H1 (cell line): ENCODE measurements at regions not wholly inside any gene's neighbourhood (a gene's known extent, or its start where the extent isn't known, plus 50 kb on each side); places are given as distances from the start of the nearest gene placed in this dataset.

ENCODE experiments used
- CTCF ChIA-PET: fragments of 300-600 bp; sonication (Branson Sonifier 250); formaldehyde crosslinking; loops from one replicate; lab custom pipeline; 2021; ENCODE audit not compliant: partially characterized antibody; lab: Charles Lee
- POLR2A ChIA-PET: fragments of 300-600 bp; sonication (Branson Sonifier 250); formaldehyde crosslinking; loops from one replicate; lab custom pipeline; 2021; ENCODE audit warnings: inconsistent platforms; ENCODE audit not compliant: partially characterized antibody; lab: Charles Lee
- DNase-seq, 2 experiments: peaks; one replicate each; pipeline versions ENCODE4 v3.0.0 to v3.0.0-alpha.2; 2010 to 2022; ENCODE audit warnings: low spot score in 2 of 2, low read depth in 1 of 2, mixed read lengths in 1 of 2
- FAIRE-seq: peaks from 2 replicates; lab custom pipeline; 2011; peaks lifted over from hg19 to GRCh38; lab: Jason Lieb, UNC
- H2AFZ ChIP-seq: 2 replicates; pipeline ENCODE4 v1.8.1; 2012; ENCODE audit warnings: low read length, inconsistent platforms
- H2AK5ac ChIP-seq: 2 replicates; pipeline ENCODE4 v1.6.1; 2013; ENCODE audit warnings: low read depth, low read length
- H2BK120ac ChIP-seq: replicated peaks from 2 replicates; pipeline ENCODE3; 2013; ENCODE audit warnings: low read depth, low read length, inconsistent platforms
- H2BK12ac ChIP-seq: 2 replicates; pipeline ENCODE4 v1.6.1; 2013; ENCODE audit warnings: low read depth, low read length
- H2BK15ac ChIP-seq: 2 replicates; pipeline ENCODE4 v1.6.1; 2013; ENCODE audit warnings: low read length
- H2BK20ac ChIP-seq: 2 replicates; pipeline ENCODE4 v1.6.1; 2013; ENCODE audit warnings: low read length
- H2BK5ac ChIP-seq: 2 replicates; pipeline ENCODE4 v1.6.1; 2013; ENCODE audit warnings: low read depth, low read length
- H3K14ac ChIP-seq: 2 replicates; pipeline ENCODE4 v1.6.1; 2013; ENCODE audit warnings: inconsistent platforms; ENCODE audit not compliant: insufficient read length
- H3K18ac ChIP-seq: 2 replicates; pipeline ENCODE4 v1.6.1; 2013; ENCODE audit warnings: low read length; ENCODE audit errors: extremely low read depth
- H3K23ac ChIP-seq: 2 replicates; pipeline ENCODE4 v1.6.1; 2013; ENCODE audit warnings: inconsistent platforms; ENCODE audit not compliant: insufficient read length
- H3K23me2 ChIP-seq: 2 replicates; pipeline ENCODE4 v1.6.1; 2013; ENCODE audit warnings: low read depth, low read length
- H3K27ac ChIP-seq: 2 replicates; pipeline ENCODE4 v1.6.1; 2011; ENCODE audit warnings: low read depth, low read length, inconsistent platforms
- H3K27me3 ChIP-seq, 4 experiments: replicated peaks in 1 of 4; 1 replicate in 1 of 4; 2 replicates in 3 of 4; pipeline versions ENCODE4 v1.6.1 to v1.8.1; 2011 to 2013; ENCODE audit warnings: low read length in 3 of 4, mild to moderate bottlenecking in 3 of 4, inconsistent platforms in 2 of 4, mixed read lengths in 2 of 4, moderate library complexity in 1 of 4; ENCODE audit not compliant: control insufficient read depth in 3 of 4, insufficient read depth in 3 of 4; ENCODE audit errors: extremely low read depth in 1 of 4
- H3K36me3 ChIP-seq, 4 experiments: 2 replicates each; pipeline versions ENCODE4 v1.6.1 to v1.8.1; 2011 to 2013; ENCODE audit warnings: mild to moderate bottlenecking in 4 of 4, low read length in 3 of 4, moderate library complexity in 2 of 4, control low read depth in 1 of 4, inconsistent platforms in 1 of 4; ENCODE audit not compliant: insufficient read depth in 4 of 4, control insufficient read depth in 2 of 4
- H3K4ac ChIP-seq: replicated peaks from 2 replicates; pipeline ENCODE3; 2013; ENCODE audit warnings: low read length, low read depth, mixed read lengths, inconsistent platforms; ENCODE audit not compliant: insufficient read length
- H3K4me1 ChIP-seq, 4 experiments: replicated peaks in 1 of 4; 1 replicate in 1 of 4; 2 replicates in 3 of 4; pipeline versions ENCODE4 v1.6.1 to v1.8.1; 2011 to 2013; ENCODE audit warnings: low read length in 3 of 4, inconsistent platforms in 2 of 4, mixed read lengths in 1 of 4; ENCODE audit not compliant: insufficient read depth in 4 of 4, control insufficient read depth in 3 of 4
- H3K4me2 ChIP-seq, 2 experiments: 2 replicates each; pipeline versions ENCODE4 v1.6.1 to v1.8.1; 2011 to 2013; ENCODE audit warnings: low read depth in 2 of 2, low read length in 2 of 2, control low read depth in 1 of 2, inconsistent platforms in 1 of 2, mild to moderate bottlenecking in 1 of 2; ENCODE audit not compliant: insufficient read depth in 1 of 2
- H3K4me3 ChIP-seq, 4 experiments: fragments of 200-600, 300-600 bp in 1 of 4; sonication (generic), shearing (Covaris generic), sonication (Bioruptor Twin) in 1 of 4; 2 replicates each; pipeline versions ENCODE4 v1.5.1 to v1.8.1; 2011 to 2016; ENCODE audit warnings: low read length in 4 of 4, low read depth in 3 of 4, control low read depth in 2 of 4, inconsistent platforms in 2 of 4, mild to moderate bottlenecking in 2 of 4, mixed read lengths in 1 of 4, moderate library complexity in 1 of 4; ENCODE audit not compliant: insufficient read depth in 2 of 4; ENCODE audit errors: extremely low read depth in 1 of 4
- H3K56ac ChIP-seq: replicated peaks from 2 replicates; pipeline ENCODE3; 2013; ENCODE audit warnings: low read depth, mild to moderate bottlenecking, mixed read lengths, low read length, inconsistent platforms; ENCODE audit not compliant: insufficient read length
- H3K79me1 ChIP-seq: 2 replicates; pipeline ENCODE4 v1.6.1; 2013; ENCODE audit warnings: low read depth, low read length, control low read depth
- H3K79me2 ChIP-seq, 2 experiments: 2 replicates each; pipeline versions ENCODE4 v1.6.1 to v1.8.1; 2012 to 2013; ENCODE audit warnings: low read length in 2 of 2, mild to moderate bottlenecking in 2 of 2, inconsistent platforms in 1 of 2; ENCODE audit not compliant: insufficient read depth in 2 of 2, control insufficient read depth in 1 of 2
- H3K9ac ChIP-seq, 4 experiments: replicated peaks in 1 of 4; 1 replicate in 1 of 4; 2 replicates in 3 of 4; pipeline versions ENCODE4 v1.6.1 to v1.8.1; 2011 to 2013; ENCODE audit warnings: low read depth in 3 of 4, low read length in 3 of 4, control low read depth in 2 of 4, mild to moderate bottlenecking in 2 of 4, moderate library complexity in 2 of 4, inconsistent platforms in 1 of 4; ENCODE audit errors: extremely low read depth in 1 of 4
- H3K9me3 ChIP-seq, 2 experiments: 2 replicates each; pipeline versions ENCODE4 v1.6.1 to v1.8.1; 2012 to 2013; ENCODE audit warnings: mild to moderate bottlenecking in 2 of 2, moderate library complexity in 2 of 2, control low read depth in 1 of 2, inconsistent platforms in 1 of 2, low read depth in 1 of 2, low read length in 1 of 2, mixed read lengths in 1 of 2; ENCODE audit not compliant: insufficient read depth in 2 of 2
- H4K20me1 ChIP-seq, 2 experiments: replicated peaks in 1 of 2; 2 replicates each; pipeline versions ENCODE3 to v1.8.1; 2011 to 2013; ENCODE audit warnings: inconsistent platforms in 2 of 2, low read length in 2 of 2, mild to moderate bottlenecking in 1 of 2; ENCODE audit not compliant: insufficient read depth in 2 of 2, control insufficient read depth in 1 of 2
- H4K5ac ChIP-seq: 2 replicates; pipeline ENCODE4 v1.6.1; 2013; ENCODE audit warnings: low read length, low read depth, mixed read lengths, inconsistent platforms; ENCODE audit not compliant: insufficient read length
- H4K8ac ChIP-seq: 2 replicates; pipeline ENCODE4 v1.8.0; 2013; ENCODE audit warnings: mild to moderate bottlenecking, moderate library complexity, low read length, inconsistent platforms; ENCODE audit not compliant: insufficient read depth; ENCODE audit errors: extremely low read depth
- H4K91ac ChIP-seq: replicated peaks from 2 replicates; pipeline ENCODE3; 2013; ENCODE audit warnings: low read length, mixed read lengths, inconsistent platforms; ENCODE audit not compliant: insufficient read length
- ASH2L ChIP-seq: fragments of 200-600, 300-600 bp; sonication (generic); IDR thresholded peaks from one replicate; pipeline ENCODE4 v1.7.1; 2017; ENCODE audit warnings: low read length
- ATF3 ChIP-seq: IDR thresholded peaks from 2 replicates; pipeline ENCODE4 v1.6.1; 2011; ENCODE audit warnings: low read depth, mild to moderate bottlenecking, low read length; ENCODE audit not compliant: insufficient read depth
- CEBPB ChIP-seq: IDR thresholded peaks from 2 replicates; pipeline ENCODE4 v1.6.1; 2012; ENCODE audit warnings: low read depth, low read length
- KDM5A ChIP-seq: fragments of 200-600 bp; IDR thresholded peaks from 2 replicates; pipeline ENCODE4 v1.7.1; 2012; ENCODE audit warnings: mild to moderate bottlenecking, low read length, inconsistent platforms, mixed read lengths
- MAFK ChIP-seq: IDR thresholded peaks from 2 replicates; pipeline ENCODE4 v1.6.1; 2012; ENCODE audit warnings: low read depth, mild to moderate bottlenecking, improper control_type of control experiment, low read length
- PHF8 ChIP-seq: fragments of 200-600 bp; sonication (generic); conservative IDR thresholded peaks from 2 replicates; pipeline ENCODE4 v1.7.1; 2012; ENCODE audit warnings: low read depth, mild to moderate bottlenecking, inconsistent platforms, low read length, moderate library complexity
- POLR2A ChIP-seq, 2 experiments: IDR thresholded peaks; 1 replicate in 1 of 2; 2 replicates in 1 of 2; pipeline ENCODE4 v1.6.1; 2011; ENCODE audit warnings: low read depth in 2 of 2, low read length in 2 of 2, mild to moderate bottlenecking in 2 of 2; ENCODE audit errors: control extremely low read depth in 1 of 2
- POU5F1 ChIP-seq: IDR thresholded peaks from 2 replicates; pipeline ENCODE4 v1.6.1; 2011; ENCODE audit warnings: low read depth, mild to moderate bottlenecking, low read length, moderate library complexity
- SIRT6 ChIP-seq: IDR thresholded peaks from one replicate; pipeline ENCODE4 v1.7.1; 2012; ENCODE audit warnings: low read length, inconsistent platforms
- SRF ChIP-seq: IDR thresholded peaks from 2 replicates; pipeline ENCODE4 v1.6.1; 2011; ENCODE audit warnings: mild to moderate bottlenecking, low read depth, low read length, moderate library complexity
- WGBS, 2 experiments: shearing (Covaris generic) in 1 of 2; methylation state at CpG; one replicate each; pipeline versions ENCODE4 v1.1.6 to v1.1.7; 2013 to 2015; ENCODE audit warnings: low lambda C conversion rate in 2 of 2, mixed read lengths in 2 of 2, inconsistent platforms in 1 of 2, low coverage in 1 of 2, missing lambda C conversion rate in 1 of 2; ENCODE audit not compliant: insufficient replicate concordance in 2 of 2, insufficient coverage in 1 of 2, insufficient read length in 1 of 2; ENCODE audit errors: extremely low coverage in 1 of 2, missing lambda C conversion rate in 1 of 2; 5-methylcytosine and 5-hydroxymethylcytosine counted together

GRCh38 chr3:31409389-31409788 lies 123.3 kb upstream of the STT3B start:
- 92% methylated on average over 4 of the region's 4 CpGs; no CpG with 5 or more reads in 1 of the 2 experiments for WGBS, 2 experiments
- TF ChIP-seq ASH2L = no peak
- TF ChIP-seq CEBPB = no peak
- TF ChIP-seq ATF3 = no peak
- no peak for TF ChIP-seq SIRT6
- no peak for TF ChIP-seq SRF
- TF ChIP-seq POU5F1 = no peak
- TF ChIP-seq MAFK = no peak
- no peak for TF ChIP-seq POLR2A (IDR thresholded peaks at IDR 0.05; ENCODE audit: control extremely low read depth in 1 of 2, low read depth in 2 of 2, low read length in 2 of 2)
- TF ChIP-seq KDM5A = no peak
- no peak for TF ChIP-seq PHF8

More at GRCh38 chr3:31409389-31409788, 123.3 kb upstream of the STT3B start:
- H4K8ac ChIP-seq = no peak overlapping the region
- H3K79me1 ChIP-seq = no peaks in the 10 kb centered on the region
- H3K4me2 ChIP-seq = no peak overlapping the region
- H4K91ac ChIP-seq = no peak overlapping the region
- H2BK120ac ChIP-seq = no peak overlapping the region
- H3K9ac ChIP-seq = no peak overlapping the region
- no peak overlapping the region for H3K56ac ChIP-seq
- no peak overlapping the region for H2BK5ac ChIP-seq
- FAIRE-seq (no peak), DNase-seq (no peak)
- POLR2A ChIA-PET = no interaction called here
- no peak overlapping the region for H3K4ac ChIP-seq
- no peak overlapping the region for H3K27ac ChIP-seq
- H3K9me3 ChIP-seq = no peaks in the 10 kb centered on the region
- no peak overlapping the region for H3K18ac ChIP-seq
- H3K4me1 ChIP-seq = 0 out of 7 replicates have a peak, but pooled peaks cover 0 to 2% (median 0%) of the 10 kb centered on the region in 4 experiments
- H4K5ac ChIP-seq = no peak overlapping the region
- H4K20me1 ChIP-seq = no peaks in the 10 kb centered on the region
- CTCF ChIA-PET = no interaction called here
- no peak overlapping the region for H3K23ac ChIP-seq
- H3K14ac ChIP-seq = no peak overlapping the region
- no peaks in the 10 kb centered on the region for H3K36me3 ChIP-seq
- H2AFZ ChIP-seq = no peak overlapping the region
- no peak overlapping the region for H3K4me3 ChIP-seq
- H2BK20ac ChIP-seq = no peak overlapping the region
- H3K23me2 ChIP-seq = no peaks in the 10 kb centered on the region
- no peak overlapping the region for H2BK12ac ChIP-seq
- H3K27me3 ChIP-seq = no peaks in the 10 kb centered on the region
- H2BK15ac ChIP-seq = no peak overlapping the region
- H3K79me2 ChIP-seq = no peaks in the 10 kb centered on the region
- no peak overlapping the region for H2AK5ac ChIP-seq
